HG03520 (cell line): ENCODE measurements at regions not wholly inside any gene's neighbourhood (a gene's known extent, or its start where the extent isn't known, plus 50 kb on each side); places are given as distances from the start of the nearest gene placed in this dataset.

Experiments
- ATAC-seq: cut with Tn5 transposase; IDR thresholded peaks from one replicate; pipeline ENCODE4 v1.9.1; 2021; ENCODE audit warnings: mild to moderate bottlenecking, moderate library complexity; ENCODE audit not compliant: unreplicated experiment

GRCh38 chr7:22962775-22963350 lies 51.1 kb downstream of the HYCC1 start:
- ATAC-seq: no peak

DNA sequence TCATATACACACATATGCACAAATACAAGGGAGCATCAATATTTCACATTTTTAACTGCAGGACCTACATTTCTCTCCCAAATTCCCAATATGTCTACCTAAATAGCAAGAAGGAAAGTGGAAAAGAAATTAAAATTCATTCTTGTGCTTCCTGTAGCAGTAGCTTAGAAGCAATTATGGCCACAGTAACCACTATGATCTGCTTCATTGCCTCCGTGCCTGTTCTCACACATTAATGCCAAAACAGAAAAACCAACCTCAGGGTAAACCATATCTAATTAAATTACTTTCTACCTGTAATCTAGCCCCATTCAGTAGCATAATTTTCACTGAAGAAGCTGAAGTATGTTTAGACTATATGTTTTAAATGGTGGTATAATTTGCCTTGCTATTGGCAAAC lies 55.2 kb downstream of the HYCC1 start:
- ATAC-seq: no peak

GRCh38 chr7:22954251-22954650 lies 59.7 kb downstream of the HYCC1 start:
- no peak for ATAC-seq

- ATAC-seq: no peak
Measured at GRCh38 chr7:22952306-22953015, 61.5 kb downstream of the HYCC1 start.

DNA sequence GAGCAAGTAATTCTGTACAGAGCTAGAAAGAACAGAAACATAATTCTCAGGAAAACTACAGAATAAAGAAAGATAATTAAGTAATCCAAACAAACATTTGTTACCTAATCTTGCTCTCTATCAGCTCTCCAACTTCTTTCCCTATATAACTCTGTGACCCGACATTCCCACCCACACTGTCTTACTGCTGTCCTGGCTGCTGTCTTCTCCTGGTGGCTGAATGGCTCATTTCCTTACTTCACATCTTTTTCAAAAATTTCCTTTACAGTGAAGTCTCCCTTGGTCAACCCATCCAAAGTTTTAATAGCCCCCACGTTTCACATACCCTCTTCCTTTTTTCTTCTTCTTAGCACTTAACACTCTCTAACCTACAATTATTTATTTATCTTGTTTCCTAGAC lies 64.0 kb downstream of the HYCC1 start:
- ATAC-seq: no peak

GRCh38 chr7:22949221-22949620 lies 64.7 kb downstream of the HYCC1 start:
- no peak for ATAC-seq

DNA sequence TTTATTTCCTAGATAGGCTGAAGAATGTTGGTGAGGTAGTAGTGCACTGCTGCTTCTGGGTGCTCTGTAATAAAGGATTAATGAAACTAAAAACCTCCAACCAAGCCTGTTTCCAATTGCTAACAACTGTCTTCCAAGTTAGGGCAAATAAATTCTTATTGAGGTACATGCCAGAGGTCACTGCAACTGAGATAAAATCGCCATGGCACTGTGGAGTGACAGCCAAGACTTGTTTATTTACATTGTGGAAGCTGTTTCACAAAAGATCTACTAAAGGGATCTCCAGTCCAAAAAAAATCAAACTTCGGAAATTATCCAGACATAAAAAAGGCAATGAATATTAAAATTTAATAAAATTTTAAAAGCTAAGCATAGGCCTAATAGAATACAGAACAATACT lies 65.2 kb downstream of the HYCC1 start:
- ATAC-seq: no peak

GRCh38 chr7:22945584-22945983 lies 68.3 kb downstream of the HYCC1 start:
- no peak for ATAC-seq

- ATAC-seq: no peak
Measured at GRCh38 chr7:22944510-22944909, 69.4 kb downstream of the HYCC1 start.

DNA sequence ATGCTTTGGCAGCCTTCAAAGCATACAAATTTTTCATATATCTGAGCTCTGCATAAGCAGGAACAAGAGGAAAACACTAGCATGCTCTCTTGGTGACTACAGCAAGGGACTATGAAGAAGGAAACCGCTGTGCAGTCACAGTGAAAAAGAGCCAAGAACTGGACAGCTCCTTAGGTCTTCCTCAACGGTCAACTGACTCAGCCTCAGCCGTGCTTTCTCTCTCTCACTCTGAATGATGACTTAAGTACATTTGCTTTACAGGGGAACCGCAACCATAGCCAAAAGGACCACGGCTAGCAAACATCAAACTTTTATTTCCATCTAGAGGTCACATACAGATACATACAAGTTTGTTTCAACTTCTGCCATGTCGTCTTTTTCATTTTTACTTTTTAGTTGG lies 69.9 kb downstream of the HYCC1 start:
- no peak for ATAC-seq

DNA sequence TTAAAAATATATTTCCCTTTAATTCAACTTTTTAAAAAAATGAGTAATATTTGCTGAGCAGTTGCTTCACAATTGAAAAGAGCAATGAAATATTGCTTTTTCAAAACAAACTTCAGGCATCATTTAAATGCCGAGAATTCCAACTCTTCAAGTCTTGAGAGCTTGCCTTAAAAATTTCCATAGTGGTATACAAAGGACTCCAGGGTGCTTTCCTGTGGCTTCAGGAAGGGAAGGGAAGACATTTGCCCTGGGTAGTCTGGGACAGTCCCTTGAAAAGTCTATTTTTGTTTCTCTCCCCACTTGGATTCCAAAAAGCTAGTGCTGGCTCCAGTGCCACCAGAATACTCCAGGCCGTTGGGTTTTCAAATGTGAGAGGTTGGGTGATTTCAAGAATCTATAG lies 71.7 kb downstream of the HYCC1 start:
- no peak for ATAC-seq

- no peak for ATAC-seq
Measured at GRCh38 chr7:22939842-22940241, 74.1 kb downstream of the HYCC1 start.

- no peak for ATAC-seq
Measured at GRCh38 chr7:22937946-22938345, 76.0 kb downstream of the HYCC1 start.

GRCh38 chr7:22936246-22936645 lies 77.7 kb downstream of the HYCC1 start:
- ATAC-seq: no peak

GRCh38 chr7:22935269-22935668 lies 78.7 kb downstream of the HYCC1 start:
- no peak for ATAC-seq

DNA sequence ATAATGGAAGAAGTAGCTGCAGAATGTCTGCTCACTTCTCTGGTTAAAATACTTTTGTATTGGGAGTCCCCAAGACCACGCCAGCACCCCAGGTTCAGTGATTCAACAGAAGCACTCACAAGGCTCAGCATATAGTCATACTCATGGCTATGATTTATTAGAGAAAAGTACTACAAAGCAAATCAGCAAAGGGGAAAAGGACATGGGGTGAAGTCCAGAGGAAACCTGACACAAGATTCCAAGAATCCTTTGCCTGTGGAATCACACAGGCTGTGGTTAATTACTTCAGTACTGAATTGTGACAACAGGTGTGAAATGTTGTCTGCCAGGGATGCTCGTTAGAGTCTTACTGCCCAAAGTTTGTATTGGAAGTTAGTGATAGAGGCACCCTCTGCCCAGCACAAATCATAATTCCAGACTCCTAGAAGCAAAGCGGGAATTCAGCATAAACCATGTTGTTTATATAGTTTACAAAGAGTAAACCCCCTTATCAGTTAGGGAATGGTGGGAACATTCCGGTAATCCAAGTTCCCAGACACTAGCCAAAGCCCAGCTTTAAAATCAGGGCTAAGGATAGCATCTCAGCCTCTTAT lies 79.4 kb downstream of the HYCC1 start:
- no peak for ATAC-seq

GRCh38 chr7:22934023-22934422 lies 79.9 kb downstream of the HYCC1 start:
- no peak for ATAC-seq

- no peak for ATAC-seq
Measured at GRCh38 chr7:22932896-22933295, 81.0 kb downstream of the HYCC1 start.

GRCh38 chr7:22931011-22931410 lies 82.9 kb downstream of the HYCC1 start:
- ATAC-seq: no peak

DNA sequence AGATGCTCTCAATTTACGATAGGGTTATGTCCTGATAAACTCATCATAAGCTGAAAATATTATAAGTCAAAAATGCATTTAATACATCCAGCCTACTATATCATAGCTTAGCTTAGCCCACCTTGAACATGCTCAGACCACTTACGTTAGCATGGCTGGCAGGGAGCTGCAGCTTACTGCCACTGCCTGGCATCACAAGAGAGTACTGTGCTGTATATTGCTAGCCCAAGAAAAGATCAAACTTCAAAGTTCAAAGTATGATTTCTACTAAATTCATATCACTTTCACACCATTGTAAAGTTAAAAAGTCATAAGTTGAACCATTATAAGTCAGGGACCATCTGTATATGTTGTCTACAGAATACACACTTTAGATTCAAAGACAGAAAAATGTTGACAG lies 91.6 kb downstream of the HYCC1 start:
- ATAC-seq: no peak

GRCh38 chr7:22921386-22922086 lies 92.4 kb downstream of the HYCC1 start:
- no peak for ATAC-seq

DNA sequence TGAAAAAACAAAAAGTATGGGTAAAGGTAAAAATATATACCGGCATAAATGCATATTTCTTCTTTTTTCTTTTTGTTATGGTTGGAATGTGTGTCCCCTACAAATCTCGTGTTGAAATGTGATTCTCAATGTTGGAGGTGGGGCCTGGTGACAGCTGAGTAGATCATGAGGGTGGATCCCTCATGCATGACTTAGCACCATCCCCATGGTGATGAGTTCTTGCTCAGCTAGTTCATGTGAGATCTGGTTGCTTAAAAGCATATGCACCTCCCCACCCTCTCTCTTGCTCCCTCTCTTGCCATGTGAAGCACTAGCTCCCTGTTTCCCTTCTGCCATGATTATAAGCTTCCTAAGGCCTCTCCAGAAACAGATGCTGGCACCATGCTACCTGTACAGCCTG lies 93.3 kb downstream of the HYCC1 start:
- no peak for ATAC-seq
